Neural progenitor cell (in vitro differentiated cells): ENCODE measurements at regions not wholly inside any gene's neighbourhood (a gene's known extent, or its start where the extent isn't known, plus 50 kb on each side); places are given as distances from the start of the nearest gene placed in this dataset.

Experiments
- DNase-seq: peaks from one replicate; pipeline ENCODE4 v3.0.0-alpha.2; 2016; ENCODE audit warnings: low spot score
- H2AFZ ChIP-seq: fragments of 200-600 bp; sonication (generic); replicated peaks from 2 replicates; pipeline ENCODE4 v1.6.1; 2016; ENCODE audit warnings: antibody characterized with exemption
- H3F3A ChIP-seq: fragments of 200-600 bp; sonication (generic); 2 replicates; pipeline ENCODE4 v1.6.1; 2016; ENCODE audit warnings: antibody characterized with exemption, low read depth
- H3K27ac ChIP-seq: fragments of 200-600 bp; sonication (generic); 2 replicates; pipeline ENCODE4 v1.5.1; 2016; ENCODE audit warnings: mild to moderate bottlenecking
- H3K27me3 ChIP-seq: fragments of 200-600 bp; sonication (generic); 2 replicates; pipeline ENCODE4 v1.6.1; 2016; ENCODE audit warnings: mild to moderate bottlenecking, moderate library complexity
- H3K36me3 ChIP-seq: fragments of 200-600 bp; sonication (generic); 2 replicates; pipeline ENCODE4 v1.5.1; 2016
- H3K4me1 ChIP-seq: fragments of 200-600 bp; sonication (generic); 2 replicates; pipeline ENCODE4 v1.6.1; 2016; ENCODE audit warnings: mixed run types
- H3K4me2 ChIP-seq: fragments of 200-600 bp; sonication (generic); 2 replicates; pipeline ENCODE4 v1.6.1; 2016
- H3K4me3 ChIP-seq: fragments of 200-600 bp; sonication (generic); 2 replicates; pipeline ENCODE4 v1.5.1; 2016
- H3K79me2 ChIP-seq: fragments of 200-600 bp; sonication (generic); 2 replicates; pipeline ENCODE4 v1.6.1; 2016; ENCODE audit warnings: low read depth
- H3K9ac ChIP-seq: fragments of 200-600 bp; sonication (generic); 2 replicates; pipeline ENCODE4 v1.6.1; 2016
- H3K9me3 ChIP-seq: fragments of 200-600 bp; sonication (generic); 2 replicates; pipeline ENCODE4 v1.5.1; 2016; ENCODE audit warnings: low read depth
- H4K20me1 ChIP-seq: fragments of 200-600 bp; sonication (generic); 2 replicates; pipeline ENCODE4 v1.6.1; 2016; ENCODE audit warnings: low read depth
- H3K27ac Mint-ChIP-seq: 3 replicates; pipeline ENCODE4 v1.8.0; 2021; ENCODE audit warnings: mixed read lengths
- H3K27me3 Mint-ChIP-seq: 2 replicates; pipeline ENCODE4 v1.8.0; 2022; ENCODE audit warnings: low read depth, mild to moderate bottlenecking, inconsistent platforms, moderate library complexity, mixed read lengths; ENCODE audit not compliant: insufficient read depth
- H3K36me3 Mint-ChIP-seq: 3 replicates; pipeline ENCODE4 v1.8.0; 2021; ENCODE audit warnings: mixed read lengths
- H3K4me1 Mint-ChIP-seq: 3 replicates; pipeline ENCODE4 v1.8.0; 2021; ENCODE audit warnings: mixed read lengths
- H3K4me3 Mint-ChIP-seq: 3 replicates; pipeline ENCODE4 v1.8.0; 2021; ENCODE audit warnings: mild to moderate bottlenecking, moderate library complexity, mixed read lengths
- H3K9me3 Mint-ChIP-seq: 3 replicates; pipeline ENCODE4 v1.8.0; 2020; ENCODE audit warnings: mixed read lengths
- EZH2 ChIP-seq: fragments of 200-600 bp; sonication (generic); IDR thresholded peaks from 2 replicates; pipeline ENCODE4 v1.6.1; 2017; ENCODE audit warnings: antibody characterized with exemption, mild to moderate bottlenecking, moderate library complexity
- EZH2phosphoT487 ChIP-seq: fragments of 200-600 bp; sonication (generic); IDR thresholded peaks from 2 replicates; pipeline ENCODE4 v1.6.1; 2017; ENCODE audit warnings: antibody characterized with exemption
- TF ChIP-seq, protein P1 (sequence below): fragments of 200-600 bp; sonication (generic); IDR thresholded peaks from 2 replicates; pipeline ENCODE4 v1.5.1; 2017; ENCODE audit warnings: antibody characterized with exemption, mild to moderate bottlenecking

DNA sequence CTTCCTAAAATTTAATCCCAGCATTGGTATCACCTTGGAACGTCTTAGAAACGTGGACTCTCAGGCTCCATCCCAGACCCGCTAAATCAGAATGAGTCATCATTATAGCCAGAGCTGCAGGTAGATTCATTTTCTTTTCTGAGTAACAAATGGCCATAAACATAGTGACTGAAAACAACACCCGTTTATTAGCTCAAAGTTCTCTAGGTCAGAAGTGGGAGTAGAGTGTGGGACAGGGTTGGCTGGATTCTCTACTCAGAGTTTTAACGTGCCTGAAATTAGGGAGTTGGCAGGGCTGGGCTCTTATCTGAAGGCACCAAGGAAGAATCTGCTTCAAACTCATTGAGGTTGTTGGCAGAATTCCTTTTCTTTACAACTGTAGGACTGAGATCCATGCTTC lies 101.8 kb upstream of the C1QTNF7 start:
- H3K36me3 ChIP-seq = no peaks in the 10 kb centered on the region
- no peaks in the 10 kb centered on the region for H4K20me1 ChIP-seq
- Mint-ChIP-seq H3K27ac (no peak overlapping the region), H3K4me3 (no peak overlapping the region), H3K27me3 (peaks cover 8% of the 10 kb centered on the region), H3K9me3 (no peaks in the 10 kb centered on the region), H3K36me3 (no peaks in the 10 kb centered on the region), H3K4me1 (no peaks in the 10 kb centered on the region)
- TF ChIP-seq EZH2phosphoT487 (no peak), EZH2 (no peak)
- TF ChIP-seq, protein P1, sequence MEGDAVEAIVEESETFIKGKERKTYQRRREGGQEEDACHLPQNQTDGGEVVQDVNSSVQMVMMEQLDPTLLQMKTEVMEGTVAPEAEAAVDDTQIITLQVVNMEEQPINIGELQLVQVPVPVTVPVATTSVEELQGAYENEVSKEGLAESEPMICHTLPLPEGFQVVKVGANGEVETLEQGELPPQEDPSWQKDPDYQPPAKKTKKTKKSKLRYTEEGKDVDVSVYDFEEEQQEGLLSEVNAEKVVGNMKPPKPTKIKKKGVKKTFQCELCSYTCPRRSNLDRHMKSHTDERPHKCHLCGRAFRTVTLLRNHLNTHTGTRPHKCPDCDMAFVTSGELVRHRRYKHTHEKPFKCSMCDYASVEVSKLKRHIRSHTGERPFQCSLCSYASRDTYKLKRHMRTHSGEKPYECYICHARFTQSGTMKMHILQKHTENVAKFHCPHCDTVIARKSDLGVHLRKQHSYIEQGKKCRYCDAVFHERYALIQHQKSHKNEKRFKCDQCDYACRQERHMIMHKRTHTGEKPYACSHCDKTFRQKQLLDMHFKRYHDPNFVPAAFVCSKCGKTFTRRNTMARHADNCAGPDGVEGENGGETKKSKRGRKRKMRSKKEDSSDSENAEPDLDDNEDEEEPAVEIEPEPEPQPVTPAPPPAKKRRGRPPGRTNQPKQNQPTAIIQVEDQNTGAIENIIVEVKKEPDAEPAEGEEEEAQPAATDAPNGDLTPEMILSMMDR = no peak
- no peaks in the 10 kb centered on the region for H3K27me3 ChIP-seq
- no peaks in the 10 kb centered on the region for H3K79me2 ChIP-seq
- no peak overlapping the region for H3K9ac ChIP-seq
- H3K27ac ChIP-seq = no peak overlapping the region
- H3K4me1 ChIP-seq = no peaks in the 10 kb centered on the region
- H3F3A ChIP-seq = no peaks in the 10 kb centered on the region
- H3K4me3 ChIP-seq = no peak overlapping the region
- no peaks in the 10 kb centered on the region for H3K9me3 ChIP-seq
- no peak for DNase-seq
- H3K4me2 ChIP-seq = no peak overlapping the region
- H2AFZ ChIP-seq = no peak overlapping the region

DNA sequence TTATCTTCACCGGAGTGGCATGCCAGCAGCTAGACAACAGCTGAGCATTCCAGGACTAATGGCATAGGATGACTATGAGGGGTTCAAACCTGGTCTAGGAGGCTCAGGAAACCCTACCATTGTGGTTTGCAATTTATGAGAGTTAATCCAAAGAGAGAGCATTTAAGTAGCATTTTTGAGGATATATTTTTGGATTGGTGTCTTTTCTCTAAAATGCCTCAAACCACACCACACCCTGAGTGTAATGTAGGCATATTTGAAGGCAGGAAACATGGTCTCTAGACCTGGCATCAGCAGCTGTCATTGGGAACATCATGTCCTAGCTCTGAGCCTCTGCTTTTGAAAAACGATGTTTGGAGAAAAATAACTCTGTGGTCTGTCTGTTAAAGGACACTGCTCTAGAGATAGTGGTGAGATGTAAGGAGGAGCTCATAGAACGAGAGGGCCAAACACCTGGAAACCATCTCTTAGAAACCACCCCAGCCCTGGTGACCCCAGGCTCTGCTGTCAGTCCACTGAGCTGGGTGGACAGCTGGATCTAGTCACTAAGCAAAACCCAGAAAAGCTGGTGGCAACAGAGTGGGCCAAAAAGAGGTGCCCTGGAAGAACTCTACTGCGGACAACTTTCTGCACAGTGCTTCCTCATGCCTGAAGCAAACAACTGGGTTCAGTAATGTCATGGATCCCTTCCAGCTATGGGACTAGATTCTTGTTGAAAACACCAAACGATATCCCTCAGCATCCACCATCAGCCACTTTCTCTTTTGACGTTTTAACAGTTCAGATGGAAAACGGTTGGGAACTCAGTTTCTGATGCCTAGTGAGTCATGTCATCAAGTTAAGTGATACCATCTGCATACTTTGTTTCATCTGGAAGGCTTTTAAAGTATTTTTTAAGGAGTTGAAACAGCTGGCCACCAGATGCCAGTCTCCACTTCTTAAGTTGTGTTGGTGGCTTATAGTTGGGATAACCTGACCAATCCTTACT lies 100.2 kb upstream of the C1QTNF7 start:
- H3K79me2 ChIP-seq = no peaks in the 10 kb centered on the region
- TF ChIP-seq EZH2 (no peak), EZH2phosphoT487 (no peak)
- TF ChIP-seq, protein P1 = no peak
- no peaks in the 10 kb centered on the region for H3K9me3 Mint-ChIP-seq
- no peaks in the 10 kb centered on the region for H3K36me3 Mint-ChIP-seq
- no peak overlapping the region for H3K27ac Mint-ChIP-seq
- H3K4me1 Mint-ChIP-seq = no peaks in the 10 kb centered on the region
- no peaks in the 10 kb centered on the region for H4K20me1 ChIP-seq
- no peaks in the 10 kb centered on the region for H3K9me3 ChIP-seq
- H3K27me3 Mint-ChIP-seq = peaks cover 6% of the 10 kb centered on the region
- no peaks in the 10 kb centered on the region for H3K4me1 ChIP-seq
- no peaks in the 10 kb centered on the region for H3K36me3 ChIP-seq
- H3K27ac ChIP-seq = no peak overlapping the region
- H3K27me3 ChIP-seq = no peaks in the 10 kb centered on the region
- H3K9ac ChIP-seq = no peak overlapping the region
- no peak for DNase-seq
- no peak overlapping the region for H3K4me3 ChIP-seq
- H3F3A ChIP-seq = no peaks in the 10 kb centered on the region
- H3K4me3 Mint-ChIP-seq = no peak overlapping the region
- H2AFZ ChIP-seq = no peak overlapping the region
- no peak overlapping the region for H3K4me2 ChIP-seq

DNA sequence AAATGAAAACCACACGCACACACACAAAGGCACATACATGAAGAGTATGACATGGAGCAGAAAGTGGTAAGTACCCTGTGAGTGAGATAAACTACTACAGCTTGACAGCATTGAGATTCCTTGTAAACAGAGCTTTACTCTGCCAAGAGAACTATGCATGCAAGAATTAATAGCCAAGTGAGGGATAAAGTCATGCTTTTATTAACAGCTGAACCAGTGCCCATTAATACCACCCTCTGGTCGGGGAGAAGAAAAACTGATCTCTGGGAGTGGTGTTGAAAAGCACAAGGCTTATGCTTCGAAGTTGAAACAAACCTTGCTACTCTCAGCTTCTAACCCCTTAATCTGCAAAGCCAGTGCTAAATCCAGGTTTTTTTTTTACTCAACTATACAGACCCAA lies 95.9 kb upstream of the C1QTNF7 start:
- H3K9ac ChIP-seq = no peak overlapping the region
- H3F3A ChIP-seq = no peaks in the 10 kb centered on the region
- no peak overlapping the region for H3K4me3 Mint-ChIP-seq
- H3K27me3 ChIP-seq = no peaks in the 10 kb centered on the region
- H3K79me2 ChIP-seq = no peaks in the 10 kb centered on the region
- H3K4me1 Mint-ChIP-seq = peaks cover 7% of the 10 kb centered on the region
- no peak overlapping the region for H3K27ac ChIP-seq
- H3K27ac Mint-ChIP-seq = no peak overlapping the region
- TF ChIP-seq EZH2phosphoT487 = no peak
- TF ChIP-seq, protein P1 = no peak
- no peak for TF ChIP-seq EZH2
- H3K4me2 ChIP-seq = no peak overlapping the region
- H4K20me1 ChIP-seq = no peaks in the 10 kb centered on the region
- no peaks in the 10 kb centered on the region for H3K36me3 ChIP-seq
- no peak for DNase-seq
- no peaks in the 10 kb centered on the region for H3K36me3 Mint-ChIP-seq
- no peak overlapping the region for H3K4me3 ChIP-seq
- no peaks in the 10 kb centered on the region for H3K9me3 Mint-ChIP-seq
- no peaks in the 10 kb centered on the region for H3K4me1 ChIP-seq
- peaks cover 6% of the 10 kb centered on the region for H3K27me3 Mint-ChIP-seq
- no peaks in the 10 kb centered on the region for H3K9me3 ChIP-seq
- no peak overlapping the region for H2AFZ ChIP-seq
